ENCODE measurements at regions not wholly inside any gene's neighbourhood (a gene's known extent, or its start where the extent isn't known, plus 50 kb on each side); places are given as distances from the start of the nearest gene placed in this dataset.

DNA sequence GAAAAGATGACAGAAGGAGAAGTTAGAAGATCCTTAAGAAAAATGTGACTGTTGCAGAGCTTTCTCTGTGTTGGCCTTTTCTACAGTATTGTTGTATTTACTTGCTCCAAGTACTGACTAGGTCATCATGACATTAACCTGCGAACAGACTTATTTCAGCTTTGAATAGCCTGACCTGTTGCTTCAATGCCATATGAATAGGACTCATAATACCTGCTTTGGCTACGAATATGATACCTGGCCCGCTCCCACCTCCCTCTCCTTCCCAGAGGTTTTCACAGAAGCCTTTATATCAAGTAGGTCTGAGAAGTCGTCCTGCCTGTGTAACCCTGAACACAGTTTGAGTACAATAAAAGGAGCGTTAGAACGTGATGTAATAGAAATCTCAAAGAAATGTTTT lies 169.6 kb upstream of the PGR start:
- DNase-seq (ENCODE audit: low read depth in 1 of 2, low spot score in 1 of 2), result no peak
- Histone ChIP-seq H3K4me3 (replicated peaks; ENCODE audit: insufficient read depth, low read length) (no peak overlapping the region), H3K27me3 (ENCODE audit: insufficient read depth, poor library complexity, severe bottlenecking) (no peaks in the 10 kb centered on the region), H3K27ac (replicated peaks) (no peak overlapping the region)
- TF ChIP-seq SPI1 (IDR thresholded peaks at IDR 0.05; ENCODE audit: borderline replicate concordance, low read depth) (no peak), POLR2AphosphoS5 (IDR thresholded peaks at IDR 0.05; ENCODE audit: low read depth) (no peak), GABPA (IDR thresholded peaks at IDR 0.05; ENCODE audit: low read depth) (no peak)
- TF ChIP-seq, protein P1, sequence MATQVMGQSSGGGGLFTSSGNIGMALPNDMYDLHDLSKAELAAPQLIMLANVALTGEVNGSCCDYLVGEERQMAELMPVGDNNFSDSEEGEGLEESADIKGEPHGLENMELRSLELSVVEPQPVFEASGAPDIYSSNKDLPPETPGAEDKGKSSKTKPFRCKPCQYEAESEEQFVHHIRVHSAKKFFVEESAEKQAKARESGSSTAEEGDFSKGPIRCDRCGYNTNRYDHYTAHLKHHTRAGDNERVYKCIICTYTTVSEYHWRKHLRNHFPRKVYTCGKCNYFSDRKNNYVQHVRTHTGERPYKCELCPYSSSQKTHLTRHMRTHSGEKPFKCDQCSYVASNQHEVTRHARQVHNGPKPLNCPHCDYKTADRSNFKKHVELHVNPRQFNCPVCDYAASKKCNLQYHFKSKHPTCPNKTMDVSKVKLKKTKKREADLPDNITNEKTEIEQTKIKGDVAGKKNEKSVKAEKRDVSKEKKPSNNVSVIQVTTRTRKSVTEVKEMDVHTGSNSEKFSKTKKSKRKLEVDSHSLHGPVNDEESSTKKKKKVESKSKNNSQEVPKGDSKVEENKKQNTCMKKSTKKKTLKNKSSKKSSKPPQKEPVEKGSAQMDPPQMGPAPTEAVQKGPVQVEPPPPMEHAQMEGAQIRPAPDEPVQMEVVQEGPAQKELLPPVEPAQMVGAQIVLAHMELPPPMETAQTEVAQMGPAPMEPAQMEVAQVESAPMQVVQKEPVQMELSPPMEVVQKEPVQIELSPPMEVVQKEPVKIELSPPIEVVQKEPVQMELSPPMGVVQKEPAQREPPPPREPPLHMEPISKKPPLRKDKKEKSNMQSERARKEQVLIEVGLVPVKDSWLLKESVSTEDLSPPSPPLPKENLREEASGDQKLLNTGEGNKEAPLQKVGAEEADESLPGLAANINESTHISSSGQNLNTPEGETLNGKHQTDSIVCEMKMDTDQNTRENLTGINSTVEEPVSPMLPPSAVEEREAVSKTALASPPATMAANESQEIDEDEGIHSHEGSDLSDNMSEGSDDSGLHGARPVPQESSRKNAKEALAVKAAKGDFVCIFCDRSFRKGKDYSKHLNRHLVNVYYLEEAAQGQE (IDR thresholded peaks at IDR 0.05; ENCODE audit: insufficient replicate concordance, low read depth), result no peak
- TF ChIP-seq, protein P2, sequence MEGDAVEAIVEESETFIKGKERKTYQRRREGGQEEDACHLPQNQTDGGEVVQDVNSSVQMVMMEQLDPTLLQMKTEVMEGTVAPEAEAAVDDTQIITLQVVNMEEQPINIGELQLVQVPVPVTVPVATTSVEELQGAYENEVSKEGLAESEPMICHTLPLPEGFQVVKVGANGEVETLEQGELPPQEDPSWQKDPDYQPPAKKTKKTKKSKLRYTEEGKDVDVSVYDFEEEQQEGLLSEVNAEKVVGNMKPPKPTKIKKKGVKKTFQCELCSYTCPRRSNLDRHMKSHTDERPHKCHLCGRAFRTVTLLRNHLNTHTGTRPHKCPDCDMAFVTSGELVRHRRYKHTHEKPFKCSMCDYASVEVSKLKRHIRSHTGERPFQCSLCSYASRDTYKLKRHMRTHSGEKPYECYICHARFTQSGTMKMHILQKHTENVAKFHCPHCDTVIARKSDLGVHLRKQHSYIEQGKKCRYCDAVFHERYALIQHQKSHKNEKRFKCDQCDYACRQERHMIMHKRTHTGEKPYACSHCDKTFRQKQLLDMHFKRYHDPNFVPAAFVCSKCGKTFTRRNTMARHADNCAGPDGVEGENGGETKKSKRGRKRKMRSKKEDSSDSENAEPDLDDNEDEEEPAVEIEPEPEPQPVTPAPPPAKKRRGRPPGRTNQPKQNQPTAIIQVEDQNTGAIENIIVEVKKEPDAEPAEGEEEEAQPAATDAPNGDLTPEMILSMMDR (IDR thresholded peaks at IDR 0.05; ENCODE audit: insufficient read depth, low read length), result no peak

DNA sequence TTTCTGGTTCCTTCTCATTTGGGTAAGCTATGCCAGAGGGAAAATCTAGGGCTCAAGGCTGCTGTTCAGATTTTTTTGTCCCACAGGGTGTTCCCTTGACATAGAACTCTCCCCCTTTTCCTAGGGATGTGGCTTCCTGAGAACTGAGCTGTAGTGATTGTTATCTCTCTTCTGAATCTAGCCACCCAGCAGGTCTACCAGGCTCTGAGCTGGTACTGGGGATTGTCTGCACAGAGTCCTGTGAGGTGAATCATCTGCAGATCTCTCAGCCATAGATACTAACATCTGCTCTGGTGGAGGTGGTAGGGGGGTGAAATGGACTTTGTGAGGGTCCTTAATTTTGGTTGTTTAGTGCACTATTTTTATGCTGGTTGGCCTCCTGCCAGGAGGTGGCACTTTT lies 167.3 kb upstream of the PGR start:
- TF ChIP-seq POLR2AphosphoS5 (IDR thresholded peaks at IDR 0.05; ENCODE audit: low read depth), result no peak
- no peak for TF ChIP-seq GABPA (IDR thresholded peaks at IDR 0.05; ENCODE audit: low read depth)
- TF ChIP-seq, protein P2 (IDR thresholded peaks at IDR 0.05; ENCODE audit: insufficient read depth, low read length), result no peak
- no peak for TF ChIP-seq SPI1 (IDR thresholded peaks at IDR 0.05; ENCODE audit: borderline replicate concordance, low read depth)
- TF ChIP-seq, protein P1 (IDR thresholded peaks at IDR 0.05; ENCODE audit: insufficient replicate concordance, low read depth), result no peak
- no peak overlapping the region for H3K4me3 ChIP-seq (replicated peaks; ENCODE audit: insufficient read depth, low read length)
- DNase-seq (ENCODE audit: low read depth in 1 of 2, low spot score in 1 of 2), result no peak
- no peaks in the 10 kb centered on the region for H3K27me3 ChIP-seq (ENCODE audit: insufficient read depth, poor library complexity, severe bottlenecking)
- no peak overlapping the region for H3K27ac ChIP-seq (replicated peaks)

DNA sequence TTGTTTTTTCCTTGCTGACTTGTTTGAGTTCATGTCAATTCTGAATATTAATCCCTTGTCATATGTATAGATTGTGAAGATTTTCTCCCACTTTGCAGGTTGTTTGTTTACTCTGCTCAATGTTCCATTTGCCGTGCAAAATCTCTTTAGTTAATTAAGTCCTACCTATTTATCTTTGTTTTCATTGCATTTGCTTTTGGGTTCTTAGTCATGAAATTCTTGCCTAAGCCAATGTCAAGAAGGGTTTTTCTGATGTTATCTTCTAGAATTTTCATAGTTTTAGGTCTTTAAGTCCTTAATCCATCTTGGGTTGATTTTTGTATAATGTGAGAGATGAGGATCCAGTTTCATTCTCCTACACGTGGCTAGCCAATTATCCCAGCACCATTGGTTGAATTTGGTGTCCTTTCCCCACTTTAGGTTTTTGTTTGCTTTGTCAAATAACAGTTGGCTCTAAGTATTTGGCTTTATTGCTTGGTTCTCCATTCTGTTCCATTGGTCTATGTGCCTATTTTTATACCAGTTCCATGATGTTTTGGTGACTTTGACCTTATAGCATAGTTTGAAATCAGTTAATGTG lies 163.1 kb upstream of the PGR start:
- TF ChIP-seq, protein P2 (IDR thresholded peaks at IDR 0.05; ENCODE audit: insufficient read depth, low read length), result no peak
- TF ChIP-seq SPI1 (IDR thresholded peaks at IDR 0.05; ENCODE audit: borderline replicate concordance, low read depth) (no peak), GABPA (IDR thresholded peaks at IDR 0.05; ENCODE audit: low read depth) (no peak), POLR2AphosphoS5 (IDR thresholded peaks at IDR 0.05; ENCODE audit: low read depth) (no peak)
- TF ChIP-seq, protein P1 (IDR thresholded peaks at IDR 0.05; ENCODE audit: insufficient replicate concordance, low read depth), result no peak
- no peak overlapping the region for H3K4me3 ChIP-seq (replicated peaks; ENCODE audit: insufficient read depth, low read length)
- H3K27ac ChIP-seq (replicated peaks), result no peak overlapping the region
- no peaks in the 10 kb centered on the region for H3K27me3 ChIP-seq (ENCODE audit: insufficient read depth, poor library complexity, severe bottlenecking)
- no peak for DNase-seq (ENCODE audit: low read depth in 1 of 2, low spot score in 1 of 2)
